ENCODE measurements at regions not wholly inside any gene's neighbourhood (a gene's known extent, or its start where the extent isn't known, plus 50 kb on each side); places are given as distances from the start of the nearest gene placed in this dataset.

DNA sequence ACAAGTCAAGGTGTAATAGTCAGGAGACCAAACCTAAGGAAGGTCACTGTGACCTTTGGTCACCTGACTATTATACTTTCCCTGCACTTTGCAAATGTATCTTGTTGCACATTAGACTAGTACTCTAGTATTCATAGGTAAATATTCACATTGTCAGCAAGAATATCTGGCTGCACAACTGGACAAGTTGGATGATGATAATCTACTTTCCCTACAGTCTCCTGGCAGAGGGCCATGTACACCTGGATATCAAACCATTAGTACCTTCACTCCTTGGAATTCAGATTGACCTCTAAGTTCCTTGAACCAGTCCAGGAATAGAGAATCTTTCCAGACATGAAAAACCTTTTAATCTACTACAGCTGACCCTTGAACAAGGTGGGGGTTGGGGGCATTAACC lies 344.8 kb downstream of the DEPDC1B start:
- TF ChIP-seq, protein P1, sequence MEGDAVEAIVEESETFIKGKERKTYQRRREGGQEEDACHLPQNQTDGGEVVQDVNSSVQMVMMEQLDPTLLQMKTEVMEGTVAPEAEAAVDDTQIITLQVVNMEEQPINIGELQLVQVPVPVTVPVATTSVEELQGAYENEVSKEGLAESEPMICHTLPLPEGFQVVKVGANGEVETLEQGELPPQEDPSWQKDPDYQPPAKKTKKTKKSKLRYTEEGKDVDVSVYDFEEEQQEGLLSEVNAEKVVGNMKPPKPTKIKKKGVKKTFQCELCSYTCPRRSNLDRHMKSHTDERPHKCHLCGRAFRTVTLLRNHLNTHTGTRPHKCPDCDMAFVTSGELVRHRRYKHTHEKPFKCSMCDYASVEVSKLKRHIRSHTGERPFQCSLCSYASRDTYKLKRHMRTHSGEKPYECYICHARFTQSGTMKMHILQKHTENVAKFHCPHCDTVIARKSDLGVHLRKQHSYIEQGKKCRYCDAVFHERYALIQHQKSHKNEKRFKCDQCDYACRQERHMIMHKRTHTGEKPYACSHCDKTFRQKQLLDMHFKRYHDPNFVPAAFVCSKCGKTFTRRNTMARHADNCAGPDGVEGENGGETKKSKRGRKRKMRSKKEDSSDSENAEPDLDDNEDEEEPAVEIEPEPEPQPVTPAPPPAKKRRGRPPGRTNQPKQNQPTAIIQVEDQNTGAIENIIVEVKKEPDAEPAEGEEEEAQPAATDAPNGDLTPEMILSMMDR (conservative IDR thresholded peaks at IDR 0.05) = no peak
- no peak for TF ChIP-seq ZFX (IDR thresholded peaks at IDR 0.05)

All from C4-2B (cell line).